ENCODE measurements at regions not wholly inside any gene's neighbourhood (a gene's known extent, or its start where the extent isn't known, plus 50 kb on each side); places are given as distances from the start of the nearest gene placed in this dataset.

- Histone ChIP-seq H3K36me3 (no peaks in the 10 kb centered on the region), H3K27me3 (replicated peaks; ENCODE audit: insufficient read depth) (no peaks in the 10 kb centered on the region), H3K4me1 (replicated peaks) (no peaks in the 10 kb centered on the region), H3K4me3 (no peak overlapping the region), H3K27ac (no peak overlapping the region), H3K9me3 (no peaks in the 10 kb centered on the region)
- intact Hi-C loops (cut with DNase I) = no loop called here
- DNase-seq (ENCODE audit: low spot score) = no peak
- WGBS = 28% methylated on average over 4 of the region's 4 CpGs
- TF ChIP-seq, protein P1, sequence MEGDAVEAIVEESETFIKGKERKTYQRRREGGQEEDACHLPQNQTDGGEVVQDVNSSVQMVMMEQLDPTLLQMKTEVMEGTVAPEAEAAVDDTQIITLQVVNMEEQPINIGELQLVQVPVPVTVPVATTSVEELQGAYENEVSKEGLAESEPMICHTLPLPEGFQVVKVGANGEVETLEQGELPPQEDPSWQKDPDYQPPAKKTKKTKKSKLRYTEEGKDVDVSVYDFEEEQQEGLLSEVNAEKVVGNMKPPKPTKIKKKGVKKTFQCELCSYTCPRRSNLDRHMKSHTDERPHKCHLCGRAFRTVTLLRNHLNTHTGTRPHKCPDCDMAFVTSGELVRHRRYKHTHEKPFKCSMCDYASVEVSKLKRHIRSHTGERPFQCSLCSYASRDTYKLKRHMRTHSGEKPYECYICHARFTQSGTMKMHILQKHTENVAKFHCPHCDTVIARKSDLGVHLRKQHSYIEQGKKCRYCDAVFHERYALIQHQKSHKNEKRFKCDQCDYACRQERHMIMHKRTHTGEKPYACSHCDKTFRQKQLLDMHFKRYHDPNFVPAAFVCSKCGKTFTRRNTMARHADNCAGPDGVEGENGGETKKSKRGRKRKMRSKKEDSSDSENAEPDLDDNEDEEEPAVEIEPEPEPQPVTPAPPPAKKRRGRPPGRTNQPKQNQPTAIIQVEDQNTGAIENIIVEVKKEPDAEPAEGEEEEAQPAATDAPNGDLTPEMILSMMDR (IDR thresholded peaks at IDR 0.05) = no peak
- TF ChIP-seq POLR2A (IDR thresholded peaks at IDR 0.05) = no peak
- TF ChIP-seq POLR2AphosphoS5 (IDR thresholded peaks at IDR 0.05) = no peak
These were observed 216.1 kb upstream of the CDIN1 start for GRCh38 chr15:36363335-36363734.

DNA sequence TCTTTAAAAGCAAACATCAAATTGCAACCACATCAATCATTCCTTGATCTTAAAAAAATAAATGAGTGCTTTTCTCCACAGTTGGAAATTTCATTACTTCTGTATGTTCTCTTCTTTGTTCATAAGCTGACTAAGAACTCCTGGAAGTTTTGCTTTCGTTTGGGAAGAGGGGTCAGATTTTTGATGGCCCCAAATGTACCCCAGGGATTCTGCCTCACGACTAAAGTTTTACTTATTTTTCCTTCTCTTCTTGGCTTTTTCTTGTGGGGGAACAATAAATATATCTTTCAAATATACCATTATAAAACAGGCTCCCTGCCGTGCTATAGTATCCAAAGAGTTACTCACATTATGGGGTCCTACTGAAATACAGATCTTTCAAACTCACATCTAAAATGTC is 215.0 kb upstream of the CDIN1 start:
- DNase-seq (ENCODE audit: low spot score) = no peak
- no peak overlapping the region for H3K27ac ChIP-seq
- TF ChIP-seq POLR2A (IDR thresholded peaks at IDR 0.05) (no peak), POLR2AphosphoS5 (IDR thresholded peaks at IDR 0.05) (no peak)
- TF ChIP-seq, protein P1 (IDR thresholded peaks at IDR 0.05) = no peak

DNA sequence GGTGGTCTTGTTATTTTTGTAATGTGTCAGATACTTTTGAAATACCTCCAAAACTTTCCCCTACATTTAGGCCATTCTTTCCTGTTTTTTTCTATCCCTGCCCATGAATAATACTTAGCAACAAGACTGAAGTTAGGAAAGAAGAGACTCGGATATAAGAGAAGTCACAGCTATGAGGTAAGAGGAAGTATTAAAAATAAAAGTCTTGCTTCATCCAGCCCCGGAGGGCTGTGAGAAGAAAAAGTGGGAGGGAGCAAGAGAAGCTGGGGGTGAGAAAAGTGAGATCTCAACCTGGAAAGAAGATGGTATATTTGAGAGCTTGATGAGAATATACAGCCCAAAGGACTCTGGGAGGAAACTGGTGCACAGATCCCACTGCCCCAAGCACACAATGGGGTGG is 213.5 kb upstream of the CDIN1 start:
- Histone ChIP-seq H3K36me3 (no peaks in the 10 kb centered on the region), H3K9me3 (no peaks in the 10 kb centered on the region), H3K27ac (no peak overlapping the region), H3K27me3 (replicated peaks; ENCODE audit: insufficient read depth) (no peaks in the 10 kb centered on the region), H3K4me1 (replicated peaks) (no peaks in the 10 kb centered on the region), H3K4me3 (no peak overlapping the region)
- intact Hi-C loops (cut with DNase I) = no loop called here
- DNase-seq (ENCODE audit: low spot score) = no peak
- WGBS = 68% methylated on average over 2 of the region's 2 CpGs
- TF ChIP-seq POLR2AphosphoS5 (IDR thresholded peaks at IDR 0.05) = no peak
- TF ChIP-seq, protein P1 (IDR thresholded peaks at IDR 0.05) = no peak

More for the DNA sequence above, 215.0 kb upstream of the CDIN1 start:
- Histone ChIP-seq H3K4me1 (replicated peaks) (no peaks in the 10 kb centered on the region), H3K9me3 (no peaks in the 10 kb centered on the region), H3K4me3 (no peak overlapping the region), H3K27me3 (replicated peaks; ENCODE audit: insufficient read depth) (no peaks in the 10 kb centered on the region), H3K36me3 (no peaks in the 10 kb centered on the region)
- 77% methylated on average over 3 of the region's 3 CpGs for WGBS
- intact Hi-C loops (cut with DNase I) = no loop called here

DNA sequence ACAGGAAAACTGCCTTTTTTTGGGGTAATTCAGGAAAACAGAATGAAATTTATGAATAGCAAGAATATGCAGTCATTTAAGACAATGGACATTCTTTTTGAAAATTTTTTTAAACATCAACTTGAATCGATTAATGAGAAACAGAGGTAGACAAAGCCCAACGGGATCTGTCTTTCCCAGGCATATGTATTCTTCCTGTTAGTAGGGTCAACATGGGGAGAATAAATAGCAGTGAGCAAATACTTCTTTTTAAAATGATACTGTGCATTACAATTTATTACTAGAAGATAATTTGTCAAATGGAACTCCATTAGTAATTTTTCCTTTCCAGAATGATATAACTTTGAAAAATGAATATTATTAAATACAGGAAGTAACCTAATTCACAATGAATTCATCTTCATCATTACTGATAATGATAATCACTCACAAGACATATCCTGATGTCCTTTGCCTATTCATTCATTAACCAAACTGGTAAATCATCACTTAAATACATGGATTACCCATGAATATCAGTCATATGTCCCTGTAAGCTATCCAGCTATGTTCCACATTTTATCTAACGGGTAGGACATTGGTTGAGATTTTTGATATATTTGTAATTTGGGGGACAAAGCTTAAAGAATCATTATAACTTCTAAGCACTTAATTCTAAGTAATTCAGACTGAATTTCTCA is 209.2 kb upstream of the CDIN1 start:
- no peak for TF ChIP-seq POLR2A (IDR thresholded peaks at IDR 0.05)
- TF ChIP-seq POLR2AphosphoS5 (IDR thresholded peaks at IDR 0.05) = no peak
- TF ChIP-seq, protein P1 (IDR thresholded peaks at IDR 0.05) = no peak
- Histone ChIP-seq H3K4me1 (replicated peaks) (no peaks in the 10 kb centered on the region), H3K9me3 (no peaks in the 10 kb centered on the region), H3K36me3 (no peaks in the 10 kb centered on the region), H3K27ac (no peak overlapping the region), H3K4me3 (no peak overlapping the region), H3K27me3 (replicated peaks; ENCODE audit: insufficient read depth) (no peaks in the 10 kb centered on the region)
- DNase-seq (ENCODE audit: low spot score) = no peak
- WGBS = 87% methylated on average over 3 of the region's 3 CpGs
- intact Hi-C loops (cut with DNase I) = no loop called here

GRCh38 chr15:36370731-36371112 is 208.7 kb upstream of the CDIN1 start:
- Histone ChIP-seq H3K4me3 (no peak overlapping the region), H3K9me3 (no peaks in the 10 kb centered on the region), H3K36me3 (no peaks in the 10 kb centered on the region), H3K4me1 (replicated peaks) (no peaks in the 10 kb centered on the region), H3K27ac (no peak overlapping the region), H3K27me3 (replicated peaks; ENCODE audit: insufficient read depth) (no peaks in the 10 kb centered on the region)
- intact Hi-C loops (cut with DNase I) = no loop called here
- no peak for TF ChIP-seq POLR2AphosphoS5 (IDR thresholded peaks at IDR 0.05)
- TF ChIP-seq, protein P1 (IDR thresholded peaks at IDR 0.05) = no peak
- no peak for TF ChIP-seq POLR2A (IDR thresholded peaks at IDR 0.05)
- DNase-seq (ENCODE audit: low spot score) = no peak

Data from prostate gland (tissue), 2 donors.